AG08396 (cell line): ENCODE measurements at regions not wholly inside any gene's neighbourhood (a gene's known extent, or its start where the extent isn't known, plus 50 kb on each side); places are given as distances from the start of the nearest gene placed in this dataset.
"Not testable (repeated sequence)": the region's sequence is repeated elsewhere in the genome, so short reads cannot be mapped to it uniquely, and the experiment has no call there.

Experiments used
- DNase-seq: peaks from one replicate; pipeline ENCODE4 v3.0.0; 2012; ENCODE audit warnings: low spot score, mixed read lengths

DNA sequence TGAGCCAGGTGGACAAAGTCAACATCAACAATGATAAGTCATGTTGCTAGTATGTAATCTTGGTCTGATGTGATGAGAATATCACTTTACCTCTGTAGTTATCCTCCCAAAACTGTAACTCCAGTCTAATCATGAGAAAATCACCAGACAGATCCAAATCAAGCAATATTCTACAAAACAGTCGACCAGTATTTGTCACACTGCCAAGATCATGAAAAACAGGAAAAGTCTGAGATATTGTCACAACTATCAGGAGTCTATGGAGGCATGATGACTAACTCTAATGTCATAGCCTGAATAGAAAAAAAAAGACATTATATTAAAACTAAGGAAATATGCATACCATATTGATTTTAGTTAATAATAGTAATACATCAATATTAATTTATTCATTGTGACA, 1883.3 kb upstream of the CELF4 start:
- no peak for DNase-seq

DNA sequence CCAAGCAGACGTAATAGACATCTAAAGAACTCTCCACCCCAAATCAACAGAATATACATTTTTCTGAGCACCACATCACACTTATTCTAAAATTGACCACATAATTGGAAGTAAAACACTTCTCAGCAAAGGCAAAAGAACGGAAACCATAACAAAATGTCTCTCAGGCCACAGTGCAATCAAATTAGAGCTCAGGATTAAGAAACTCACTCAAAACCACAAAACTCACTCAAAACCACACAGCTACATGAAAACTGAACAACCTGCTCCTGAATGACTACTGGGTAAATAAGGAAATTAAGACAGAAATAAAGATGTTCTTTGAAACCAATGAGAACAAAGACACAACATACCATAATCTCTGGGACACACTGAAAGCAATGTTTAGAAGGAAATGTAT, 1879.4 kb upstream of the CELF4 start:
- not testable (repeated sequence) for DNase-seq

- no peak for DNase-seq
Measured at GRCh38 chr18:39441648-39442047, 1876.0 kb upstream of the CELF4 start.

GRCh38 chr18:39435996-39436395, 1870.4 kb upstream of the CELF4 start:
- DNase-seq = no peak

- DNase-seq = no peak
Measured at GRCh38 chr18:39435209-39435608, 1869.6 kb upstream of the CELF4 start.

DNA sequence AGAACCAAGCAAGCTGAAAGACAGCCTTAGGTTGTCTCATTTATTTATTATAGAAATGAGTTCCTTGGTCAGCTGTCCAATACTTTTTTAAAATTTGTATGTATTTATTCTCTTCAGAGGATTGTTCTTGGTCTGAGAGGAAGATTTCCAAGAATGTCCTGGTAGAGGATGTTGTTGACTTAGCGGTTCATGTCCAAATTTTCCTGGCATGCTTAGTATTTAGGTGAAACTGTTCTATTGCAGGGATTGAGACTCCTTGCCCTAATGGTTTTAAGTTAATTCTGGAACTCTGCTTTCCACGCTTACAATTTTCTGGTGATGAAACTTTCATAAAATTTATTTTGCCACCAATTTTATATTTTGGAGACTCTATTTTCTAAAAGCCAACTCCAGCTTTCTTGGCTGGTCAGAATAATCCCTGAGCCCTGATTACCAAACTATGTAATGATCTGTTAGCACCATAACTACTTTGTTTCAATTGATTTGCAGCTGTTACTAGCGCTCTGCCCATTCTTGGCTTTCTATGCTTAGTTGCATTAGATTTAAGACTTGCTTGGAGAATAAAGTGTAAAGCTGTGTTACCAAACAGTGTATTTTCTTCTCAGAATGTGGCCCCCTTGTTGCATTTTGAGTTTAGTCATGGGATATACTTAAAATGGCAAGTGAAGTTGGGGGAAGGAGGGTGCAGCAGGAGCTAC, 1868.8 kb upstream of the CELF4 start:
- no peak for DNase-seq

DNA sequence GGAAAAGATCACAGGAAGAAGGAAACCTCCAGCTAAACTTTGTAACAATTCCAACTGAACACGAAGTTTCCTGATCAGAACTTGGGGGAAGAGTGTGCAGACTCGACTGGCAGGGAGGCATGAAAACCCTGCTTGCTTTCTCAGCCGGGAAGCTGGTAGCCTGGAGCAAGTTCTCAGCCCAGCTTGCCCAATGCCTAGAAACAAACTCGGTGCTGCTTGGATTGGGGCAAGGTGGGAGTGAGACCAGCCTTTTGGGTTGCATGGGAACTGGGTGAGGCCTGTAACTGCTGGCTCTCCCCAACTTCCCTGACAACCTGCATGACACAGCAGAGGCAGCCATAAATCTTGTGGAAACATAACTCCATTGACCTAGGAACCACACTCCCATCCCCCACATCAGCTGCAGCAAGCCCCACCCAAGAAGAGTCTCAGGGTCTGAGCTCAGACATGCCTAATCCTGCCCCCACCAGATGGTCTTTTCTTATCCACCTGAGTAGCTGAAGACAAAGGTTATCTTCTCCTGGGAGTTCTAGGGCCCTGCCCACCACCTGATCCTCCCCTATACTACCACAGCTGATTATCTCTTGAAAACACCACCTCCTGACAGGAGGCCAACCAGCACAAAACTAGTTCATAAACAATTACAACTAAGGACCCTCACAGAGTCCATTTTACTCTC, 1859.7 kb upstream of the CELF4 start:
- DNase-seq = no peak

DNA sequence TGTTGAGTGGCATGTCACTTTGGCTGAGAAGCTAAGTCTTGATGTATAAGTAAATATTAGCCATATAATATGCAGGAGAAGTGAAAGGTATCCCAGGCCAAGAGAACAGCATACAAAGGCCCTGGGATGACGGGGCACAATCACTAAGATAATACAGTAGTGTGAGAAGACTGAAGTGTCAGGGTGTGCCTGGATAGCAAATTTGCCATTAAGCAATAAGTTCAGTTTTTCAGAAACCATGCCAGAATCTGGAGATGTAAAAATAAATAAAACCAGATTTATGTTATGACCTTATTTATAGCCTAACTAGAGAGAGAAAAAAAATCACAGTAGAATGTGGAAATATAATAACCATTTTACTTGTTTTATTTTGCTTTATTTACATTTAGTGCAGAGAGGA, 1858.7 kb upstream of the CELF4 start:
- no peak for DNase-seq

DNA sequence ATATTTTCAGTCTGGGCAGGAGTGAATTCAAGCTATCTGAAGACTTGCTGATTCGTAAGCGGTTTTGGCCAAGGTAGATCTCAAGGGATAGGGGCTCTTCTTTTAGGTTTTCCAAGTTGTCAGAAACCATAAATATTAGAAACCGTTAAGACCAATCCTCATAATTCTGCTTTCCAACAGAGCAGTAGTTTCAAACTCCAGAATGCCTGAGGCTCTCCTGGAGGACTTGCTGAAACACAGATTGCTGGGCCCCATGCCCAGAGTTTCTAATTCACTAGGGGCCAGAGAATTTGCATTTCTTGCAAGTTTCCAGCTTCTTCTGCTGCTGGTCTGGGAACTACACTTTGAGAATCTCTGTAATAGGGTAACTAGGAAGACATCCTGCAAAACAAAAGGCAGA, 1855.7 kb upstream of the CELF4 start:
- DNase-seq = no peak

DNA sequence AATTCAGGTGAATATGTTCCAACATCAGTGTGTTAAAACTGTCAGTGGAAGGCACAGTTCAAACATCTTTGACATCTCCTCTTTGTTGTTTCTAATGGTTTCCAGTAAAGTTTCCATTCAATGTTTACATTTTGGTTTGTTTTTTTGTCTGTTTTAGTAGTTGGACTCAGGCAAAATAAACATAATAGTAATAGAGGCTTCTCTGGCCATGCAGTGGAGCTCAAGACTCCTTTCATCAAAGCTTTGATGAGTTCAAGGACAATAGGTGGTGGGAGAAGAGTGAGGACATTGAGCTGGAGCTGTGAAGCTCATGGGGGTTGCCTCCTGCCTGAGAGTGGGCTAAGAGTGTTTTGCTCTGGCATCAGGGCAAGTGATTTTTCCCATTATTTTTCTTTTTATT, 1853.7 kb upstream of the CELF4 start:
- DNase-seq = no peak

DNA sequence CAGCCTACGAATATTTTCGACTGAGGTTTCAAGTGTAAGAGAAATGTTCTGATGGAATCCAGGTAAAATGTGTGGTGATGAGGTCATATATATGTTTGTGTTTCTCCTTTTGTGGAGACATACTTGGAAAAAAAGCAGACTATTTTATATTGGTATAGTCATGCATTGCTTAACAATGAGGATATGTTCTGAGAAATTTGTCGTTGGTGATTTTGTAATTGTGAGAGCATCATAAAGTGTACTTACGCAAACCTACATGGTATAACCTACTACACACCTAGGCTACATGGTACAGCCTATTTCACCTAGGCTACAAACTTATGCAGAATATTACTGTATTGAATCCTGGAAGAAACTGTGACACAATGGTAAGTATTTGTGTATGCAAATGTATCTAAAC, 1849.9 kb upstream of the CELF4 start:
- no peak for DNase-seq

DNA sequence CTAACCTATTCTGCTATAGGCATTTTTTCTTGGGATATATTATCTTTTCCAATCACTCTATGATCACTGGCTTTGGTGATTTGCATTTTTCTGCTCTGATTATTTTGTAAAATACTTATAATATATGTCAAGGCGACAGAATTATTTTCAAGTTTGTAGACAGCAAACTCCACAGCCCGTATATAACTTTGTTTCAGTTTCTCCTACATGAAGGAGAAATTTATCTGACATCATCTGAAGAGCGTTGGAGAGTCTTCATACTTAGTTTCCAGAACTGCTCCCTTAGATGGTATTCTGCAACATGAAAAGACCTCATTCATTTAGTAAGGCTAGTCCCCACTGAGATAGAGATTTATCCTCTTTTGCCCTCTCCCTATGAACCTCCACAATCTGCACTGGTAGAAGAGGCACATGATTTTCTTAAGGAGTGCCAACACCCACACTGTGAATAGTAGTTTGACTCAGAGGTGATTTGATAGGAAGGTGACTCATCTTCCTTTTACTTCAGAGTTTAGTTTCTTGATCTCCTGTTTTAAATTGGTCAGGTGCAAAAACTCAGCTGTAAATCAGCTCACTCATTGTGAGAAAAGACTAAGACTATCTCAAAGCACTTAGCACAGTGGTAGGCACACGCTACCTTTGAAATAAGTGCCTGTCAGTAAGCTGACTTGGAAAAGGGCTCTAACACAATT, 1848.6 kb upstream of the CELF4 start:
- no peak for DNase-seq

- DNase-seq = no peak
Measured at GRCh38 chr18:39406941-39407340, 1841.3 kb upstream of the CELF4 start.

DNA sequence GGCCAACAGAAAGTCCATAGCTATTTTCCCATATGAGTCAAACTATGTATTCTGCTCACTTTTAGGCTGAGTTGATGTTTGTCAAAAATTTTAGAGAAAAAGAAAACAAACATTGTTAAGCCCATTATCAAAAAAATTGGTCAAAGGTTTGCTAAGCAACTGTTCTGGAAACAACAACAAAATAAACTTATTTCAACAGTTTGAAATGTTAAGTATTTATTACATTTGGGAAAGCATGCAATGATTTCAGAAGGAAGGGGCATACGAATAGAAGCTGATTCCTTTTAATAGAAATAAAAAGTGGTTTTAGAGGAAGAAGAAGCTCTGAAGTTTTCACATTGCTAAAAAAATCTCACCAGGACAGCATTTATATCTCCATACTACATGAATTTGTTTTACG, 1837.5 kb upstream of the CELF4 start:
- DNase-seq = no peak

DNA sequence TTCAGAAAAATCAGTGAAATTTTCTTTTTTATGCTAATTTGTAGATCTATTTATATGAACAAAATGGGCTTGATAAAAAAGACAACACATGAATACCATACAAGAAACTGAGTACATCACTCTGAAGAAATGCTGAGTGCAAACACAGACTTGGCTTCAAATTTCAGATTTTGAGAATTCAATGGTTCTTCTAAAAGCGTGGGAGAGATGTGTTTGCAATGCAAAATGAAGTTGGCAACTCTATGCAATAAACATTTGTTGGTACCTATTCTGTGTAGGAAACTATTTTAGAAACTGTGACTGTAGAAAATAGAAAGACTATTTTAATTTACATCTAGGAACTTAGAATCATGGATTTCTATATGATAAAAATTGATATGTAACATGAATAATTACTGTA, 1834.1 kb upstream of the CELF4 start:
- DNase-seq = no peak

DNA sequence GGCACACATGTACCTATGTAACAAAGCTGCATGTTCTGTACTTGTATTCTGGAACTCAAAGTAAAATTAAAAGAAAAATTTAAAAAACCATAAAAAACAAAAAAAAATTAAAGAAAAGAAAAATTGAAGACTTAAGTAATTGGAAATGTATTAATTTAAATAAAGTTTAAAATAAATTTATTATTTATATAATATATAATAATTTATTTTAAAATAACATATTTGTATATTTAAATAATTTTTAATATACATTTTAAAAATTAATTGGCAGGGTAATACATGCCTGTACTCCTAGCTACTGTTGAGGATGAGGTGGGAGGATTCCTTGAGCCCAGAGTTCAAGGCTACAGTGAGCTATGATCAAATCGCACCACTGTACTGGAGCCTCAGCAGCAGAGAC, 1830.6 kb upstream of the CELF4 start:
- no peak for DNase-seq

GRCh38 chr18:39389800-39390379, 1824.3 kb upstream of the CELF4 start:
- DNase-seq = no peak

- no peak for DNase-seq
Measured at GRCh38 chr18:39380866-39381265, 1815.3 kb upstream of the CELF4 start.

GRCh38 chr18:39380186-39380725, 1814.7 kb upstream of the CELF4 start:
- no peak for DNase-seq

DNA sequence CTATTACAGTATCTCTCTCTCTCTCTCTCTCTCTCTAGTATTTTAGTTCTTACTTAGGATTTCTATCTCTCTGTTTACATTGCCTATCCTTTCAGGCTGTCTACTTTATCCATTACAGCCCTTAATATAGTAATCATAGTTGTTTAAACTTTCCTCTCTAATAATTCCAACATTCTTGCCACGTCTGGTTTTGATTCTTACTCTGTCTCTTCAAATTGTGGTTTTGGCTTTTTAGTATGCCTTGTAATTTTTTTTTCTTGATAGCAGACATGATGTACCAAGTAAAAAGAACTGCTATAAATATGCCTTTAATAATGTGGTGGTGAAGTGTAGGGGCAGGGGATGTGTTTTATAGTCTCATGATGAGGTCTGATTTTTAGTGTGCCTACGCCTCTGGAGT, 1809.5 kb upstream of the CELF4 start:
- no peak for DNase-seq

- DNase-seq = no peak
Measured at GRCh38 chr18:39371996-39372395, 1806.4 kb upstream of the CELF4 start.

DNA sequence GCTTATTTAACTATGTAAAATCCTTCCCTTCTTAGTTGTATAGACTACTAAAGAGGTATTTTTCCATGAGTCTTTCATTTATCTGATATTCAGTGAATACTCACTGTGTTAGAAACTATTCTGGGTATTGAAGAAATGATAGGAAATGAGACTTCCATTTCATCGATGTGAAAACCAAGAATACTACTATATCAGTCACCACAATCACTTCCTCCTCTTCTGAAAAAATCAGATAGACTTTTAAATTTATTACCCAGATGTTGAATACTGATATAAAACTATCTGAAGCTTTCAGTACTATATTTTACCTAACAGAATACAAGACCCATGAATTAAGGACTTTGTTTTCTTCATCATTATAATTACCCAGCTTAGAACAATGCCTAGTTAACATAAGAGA, 1801.1 kb upstream of the CELF4 start:
- no peak for DNase-seq
